HG03045 (cell line): ENCODE measurements at regions not wholly inside any gene's neighbourhood (a gene's known extent, or its start where the extent isn't known, plus 50 kb on each side); places are given as distances from the start of the nearest gene placed in this dataset.
"Not testable (repeated sequence)": the region's sequence is repeated elsewhere in the genome, so short reads cannot be mapped to it uniquely, and the experiment has no call there.

Source experiments
- ATAC-seq: cut with Tn5 transposase; IDR thresholded peaks from one replicate; pipeline ENCODE4 v1.9.1; 2021; ENCODE audit warnings: mild to moderate bottlenecking, moderate library complexity; ENCODE audit not compliant: unreplicated experiment

DNA sequence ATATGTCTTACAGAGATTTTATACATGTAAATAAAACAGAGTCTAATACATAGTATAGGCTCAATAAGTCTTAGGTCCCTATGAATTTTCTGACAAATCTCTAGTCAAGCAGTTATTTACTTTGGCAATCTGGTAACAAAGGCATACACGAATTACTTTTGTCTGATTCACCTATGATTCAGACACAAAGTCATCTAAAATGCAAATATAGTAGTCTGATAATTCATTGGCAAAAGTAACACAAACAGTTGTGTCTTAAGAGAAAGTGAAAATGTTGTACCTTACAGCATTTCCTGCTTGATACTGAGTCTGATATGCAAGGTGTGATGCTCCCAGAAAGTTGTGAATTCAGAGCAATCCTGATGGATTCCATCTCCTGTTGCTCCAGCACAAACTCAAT is 209.4 kb upstream of the PRSS1 start:
- ATAC-seq = no peak

GRCh38 chr7:142537760-142538159 is 211.5 kb upstream of the PRSS1 start:
- no peak for ATAC-seq

DNA sequence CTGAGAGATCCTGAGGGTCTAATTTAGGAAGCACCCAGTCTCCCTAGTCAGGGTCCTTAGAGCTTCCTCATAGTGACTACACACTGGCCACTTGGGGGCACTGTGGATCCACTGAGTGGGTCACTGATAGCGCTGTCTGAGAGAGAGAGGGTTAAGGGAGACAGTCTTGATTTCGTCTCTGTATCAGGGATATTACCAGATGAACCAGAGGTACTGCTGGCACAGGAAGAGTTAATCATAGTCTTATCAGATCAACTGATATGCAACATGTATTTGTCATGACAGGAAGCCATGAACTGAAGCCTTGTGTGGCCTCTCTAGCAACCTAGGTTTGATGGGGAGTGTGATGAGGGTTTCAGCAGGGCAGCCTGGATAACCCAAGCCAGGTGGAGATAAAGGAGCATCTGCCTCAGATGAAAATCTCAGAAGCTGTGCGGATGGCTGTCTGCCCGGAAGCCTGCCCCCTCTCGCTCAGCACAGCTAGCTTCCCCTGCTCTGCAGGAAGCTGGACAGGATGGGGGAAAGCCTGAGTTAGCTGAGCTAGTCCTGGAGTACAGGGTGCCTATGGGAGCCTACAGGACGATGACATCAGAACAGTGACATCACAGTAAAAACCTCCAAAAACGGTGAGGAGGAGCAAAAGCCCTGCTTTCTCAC is 214.0 kb upstream of the PRSS1 start:
- ATAC-seq = peak; percentile 88

DNA sequence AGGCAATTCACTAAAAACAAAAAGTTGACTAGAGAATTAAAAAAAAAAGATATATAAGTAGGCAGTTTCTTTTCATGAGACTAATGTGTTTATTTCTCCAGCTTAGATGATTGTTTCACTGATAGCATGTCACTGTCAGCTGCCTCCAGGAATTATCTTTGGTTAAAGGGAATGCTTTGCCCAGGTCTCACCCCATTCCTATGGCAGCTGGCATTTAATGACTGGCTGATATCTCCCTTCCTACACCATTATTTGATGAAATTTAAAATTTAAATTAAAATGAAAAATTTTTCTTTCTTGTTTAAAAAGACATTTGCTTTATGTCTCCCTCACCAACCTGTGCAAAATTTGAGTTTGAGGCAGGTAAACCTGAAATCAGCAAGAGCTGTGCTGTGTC is 214.5 kb upstream of the PRSS1 start:
- no peak for ATAC-seq

GRCh38 chr7:142533920-142534319 is 215.4 kb upstream of the PRSS1 start:
- ATAC-seq = no peak

- ATAC-seq = no peak
These were observed 219.7 kb upstream of the PRSS1 start for GRCh38 chr7:142529591-142529990.

GRCh38 chr7:142528608-142529408 is 220.5 kb upstream of the PRSS1 start:
- ATAC-seq = no peak

DNA sequence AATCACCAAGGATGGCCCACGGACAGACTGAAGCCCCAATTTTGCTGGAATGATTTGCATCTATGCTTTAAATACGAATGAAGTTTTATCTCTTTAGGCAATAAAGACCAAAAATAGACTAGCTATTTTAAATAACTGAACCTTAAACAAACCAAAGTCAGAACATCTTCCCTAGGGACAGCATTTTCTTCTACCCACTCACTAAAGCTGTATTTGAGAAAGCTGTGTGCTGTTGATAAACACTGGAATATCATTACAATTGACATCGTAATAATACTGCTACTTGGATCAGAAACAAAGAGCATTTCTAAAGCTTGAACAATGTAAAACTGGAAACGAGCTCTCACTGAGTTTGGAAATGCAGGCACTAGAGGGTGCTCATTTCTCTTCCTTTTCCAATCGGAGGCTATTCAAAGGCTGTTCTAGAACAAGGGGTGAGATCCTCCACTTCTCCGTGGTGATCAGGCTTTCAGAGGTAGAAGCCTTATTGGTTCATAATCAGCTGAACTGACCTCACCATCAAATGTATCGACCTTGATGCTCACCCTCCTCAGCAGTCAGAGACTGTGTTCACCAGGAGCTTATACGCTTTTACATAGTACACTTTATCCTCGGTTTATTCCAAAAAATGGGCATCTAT is 225.3 kb upstream of the PRSS1 start:
- ATAC-seq = no peak

DNA sequence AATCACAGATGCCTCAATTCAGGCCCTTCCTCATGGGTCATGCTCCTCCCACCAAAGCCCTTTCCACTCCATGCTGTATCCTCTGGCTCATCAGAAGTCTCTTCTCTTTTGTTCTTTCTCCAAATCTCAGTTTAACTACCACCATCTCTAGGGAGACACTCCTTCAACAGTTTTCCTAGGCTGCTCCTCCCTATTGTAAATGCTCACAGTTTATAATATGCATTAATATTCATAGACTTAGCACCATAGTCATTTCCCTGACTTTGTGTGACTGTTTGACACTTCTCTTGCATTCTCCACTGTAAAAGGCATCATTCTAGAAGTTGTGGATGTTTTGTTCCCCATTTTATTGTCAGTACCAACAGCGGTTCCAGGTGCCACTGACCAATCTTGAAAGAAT is 226.5 kb upstream of the PRSS1 start:
- no peak for ATAC-seq

- not testable (repeated sequence) for ATAC-seq
These were observed 228.4 kb upstream of the PRSS1 start for GRCh38 chr7:142520885-142521284.

GRCh38 chr7:142520455-142520854 is 228.8 kb upstream of the PRSS1 start:
- not testable (repeated sequence) for ATAC-seq

GRCh38 chr7:142519079-142520078 is 229.9 kb upstream of the PRSS1 start:
- ATAC-seq = no peak

DNA sequence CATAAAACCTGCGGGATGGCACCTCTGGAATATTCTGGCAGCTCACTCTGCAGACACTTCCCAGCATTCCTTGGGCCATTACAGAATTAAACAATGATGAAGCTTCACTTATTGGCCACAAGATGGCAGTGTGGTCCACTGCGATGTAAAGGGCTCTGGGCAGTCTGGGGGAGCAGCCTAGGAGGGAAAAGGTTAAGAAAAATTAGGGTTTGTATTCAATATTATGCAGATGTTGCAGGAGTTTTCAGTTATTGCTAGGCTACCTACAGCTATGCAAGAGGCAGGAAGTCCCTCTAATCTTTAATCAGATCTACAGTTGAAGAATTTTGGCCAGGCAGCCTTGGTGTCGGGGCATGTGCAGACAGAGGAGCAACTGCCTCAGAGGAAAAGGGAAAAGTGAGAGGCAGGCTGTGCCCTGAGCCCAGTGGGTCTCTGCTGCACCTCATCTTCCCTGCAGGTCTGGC is 233.2 kb upstream of the PRSS1 start:
- peak; percentile 90 for ATAC-seq

DNA sequence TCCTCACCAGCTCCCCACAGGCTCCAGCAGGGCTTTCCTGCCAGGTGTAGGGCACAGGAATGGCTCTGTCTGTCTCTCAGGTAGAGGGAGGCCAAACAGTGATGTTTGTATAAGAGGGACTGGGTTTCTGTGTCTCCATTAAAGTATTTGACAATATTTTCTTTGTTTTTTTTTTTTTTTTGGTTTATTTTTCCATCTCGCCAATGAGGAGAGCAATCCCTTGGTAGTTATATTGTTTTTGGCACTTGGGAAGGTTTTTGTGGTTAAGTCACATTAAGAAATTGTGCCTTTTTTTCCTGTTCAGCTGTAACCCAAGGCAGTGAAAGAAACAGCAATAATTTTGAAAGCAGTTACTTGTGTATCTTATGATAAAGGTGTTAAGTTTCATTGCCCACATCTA is 234.6 kb upstream of the PRSS1 start:
- ATAC-seq = not testable (repeated sequence)

DNA sequence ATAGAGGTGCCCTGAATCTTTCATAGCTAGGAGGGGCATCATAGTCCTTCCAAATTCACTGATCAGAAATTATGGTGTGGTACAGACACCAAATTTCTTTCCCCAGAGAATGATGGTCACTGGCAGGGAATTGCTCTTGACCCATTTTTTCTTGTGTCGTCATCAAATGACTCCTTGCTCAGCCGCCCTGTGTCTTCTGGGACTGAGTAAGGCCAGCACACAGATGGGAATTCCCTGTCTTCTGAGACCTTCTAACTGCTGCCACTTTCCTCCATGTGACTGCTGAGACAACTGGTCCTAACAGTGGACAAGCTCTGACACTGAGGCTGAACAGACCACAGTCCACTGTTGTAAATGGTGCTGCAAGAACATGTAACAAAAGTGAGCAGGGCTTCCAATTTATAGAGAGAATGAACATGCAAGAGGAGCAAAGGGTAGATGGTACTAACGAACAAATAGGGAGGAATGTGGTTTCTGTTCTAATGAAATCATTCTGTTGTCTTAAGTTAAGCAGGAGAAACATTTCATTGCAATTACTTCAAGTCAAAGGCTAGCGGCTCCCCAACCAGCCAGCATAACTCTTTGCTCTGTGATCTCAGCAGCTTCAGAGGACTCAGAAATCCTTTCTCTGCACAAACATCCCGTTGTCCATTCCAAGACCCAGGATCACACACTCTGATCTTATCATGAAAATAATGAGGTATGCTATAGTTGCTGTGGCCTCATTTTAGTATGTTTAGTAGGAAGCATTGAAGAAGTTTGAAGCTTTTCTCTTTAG is 235.9 kb upstream of the PRSS1 start:
- no peak for ATAC-seq

DNA sequence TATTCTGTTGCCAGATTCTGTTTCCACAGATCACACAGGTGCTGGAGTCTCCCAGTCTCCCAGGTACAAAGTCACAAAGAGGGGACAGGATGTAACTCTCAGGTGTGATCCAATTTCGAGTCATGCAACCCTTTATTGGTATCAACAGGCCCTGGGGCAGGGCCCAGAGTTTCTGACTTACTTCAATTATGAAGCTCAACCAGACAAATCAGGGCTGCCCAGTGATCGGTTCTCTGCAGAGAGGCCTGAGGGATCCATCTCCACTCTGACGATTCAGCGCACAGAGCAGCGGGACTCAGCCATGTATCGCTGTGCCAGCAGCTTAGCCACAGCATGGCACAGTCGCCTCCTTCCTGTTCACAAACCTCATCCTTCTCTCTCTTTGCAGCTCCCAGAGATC is 237.5 kb upstream of the PRSS1 start:
- no peak for ATAC-seq

DNA sequence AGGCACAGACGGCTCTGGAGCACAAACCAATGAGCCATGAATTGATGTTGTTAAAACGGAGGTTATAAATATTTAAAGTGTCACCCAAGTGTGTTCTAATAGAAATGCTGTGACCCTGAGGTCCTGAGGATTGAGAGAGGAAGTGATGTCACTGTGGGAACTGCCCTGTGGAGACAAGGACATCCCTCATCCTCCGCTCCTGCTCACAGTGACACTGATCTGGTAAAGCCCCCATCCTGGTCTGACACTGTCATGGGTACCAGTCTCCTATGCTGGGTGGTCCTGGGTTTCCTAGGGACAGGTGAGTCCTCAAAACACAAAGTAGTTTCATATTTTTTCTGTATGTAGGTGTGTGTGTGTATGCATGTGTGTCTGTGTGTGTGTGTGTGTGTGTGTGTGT is 237.9 kb upstream of the PRSS1 start:
- ATAC-seq = no peak

DNA sequence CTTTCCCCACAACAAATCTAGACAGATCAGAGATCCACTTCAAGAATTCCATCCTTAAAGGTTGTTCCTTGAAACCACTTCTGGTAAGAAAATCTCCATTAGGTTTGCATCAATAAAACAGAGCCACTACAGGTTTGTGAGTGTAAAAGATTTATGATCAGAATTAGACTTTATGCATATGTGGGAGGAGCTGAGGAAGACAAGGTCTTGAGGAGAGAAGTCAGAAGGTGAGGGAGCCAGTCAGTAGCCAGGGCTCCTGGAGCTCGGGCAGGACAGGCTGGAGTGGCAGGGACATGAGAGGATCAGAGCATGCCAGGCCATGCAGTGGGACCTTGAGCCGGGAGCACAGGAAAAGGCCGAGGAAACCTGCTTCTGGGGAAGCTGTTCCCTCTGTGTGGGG is 240.0 kb upstream of the PRSS1 start:
- ATAC-seq = not testable (repeated sequence)

- ATAC-seq = no peak
These were observed 241.0 kb upstream of the PRSS1 start for GRCh38 chr7:142508251-142508650.

GRCh38 chr7:142507799-142508198 is 241.5 kb upstream of the PRSS1 start:
- ATAC-seq = no peak
